HG02884 (cell line): ENCODE measurements at regions not wholly inside any gene's neighbourhood (a gene's known extent, or its start where the extent isn't known, plus 50 kb on each side); places are given as distances from the start of the nearest gene placed in this dataset.
"Not testable (repeated sequence)": the region's sequence is repeated elsewhere in the genome, so short reads cannot be mapped to it uniquely, and the experiment has no call there.

ENCODE experiments used
- ATAC-seq: cut with Tn5 transposase; IDR thresholded peaks from one replicate; pipeline ENCODE4 v1.9.1; 2021; ENCODE audit warnings: mild to moderate bottlenecking, moderate library complexity; ENCODE audit not compliant: unreplicated experiment

DNA sequence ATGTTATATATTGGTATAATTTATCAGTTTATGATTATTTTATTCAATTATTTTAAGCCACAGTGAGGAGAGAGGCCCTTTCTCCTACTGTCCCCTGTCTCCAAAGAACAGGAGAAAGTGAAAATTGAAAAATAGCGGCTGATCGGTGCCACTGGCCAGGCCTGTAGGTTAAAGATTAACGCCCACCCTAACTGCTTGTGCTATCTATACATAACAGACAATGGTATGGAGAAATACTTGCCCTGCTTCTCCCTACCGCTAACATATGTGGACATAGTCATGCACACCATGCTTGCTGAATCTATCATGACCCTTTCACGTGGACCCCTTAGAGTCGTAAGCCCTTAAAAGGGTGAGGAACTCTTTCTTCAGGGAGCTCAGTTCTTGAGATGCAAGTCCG lies 67.5 kb downstream of the EIF1AY start:
- no peak for ATAC-seq

- peak; percentile 54 for ATAC-seq
These were observed 72.7 kb downstream of the EIF1AY start for GRCh38 chrY:20648265-20648664.

GRCh38 chrY:20648891-20649290 lies 73.3 kb downstream of the EIF1AY start:
- ATAC-seq: not testable (repeated sequence)

GRCh38 chrY:20651481-20651880 lies 75.9 kb downstream of the EIF1AY start:
- ATAC-seq: no peak

GRCh38 chrY:20659450-20659849 lies 83.9 kb downstream of the EIF1AY start:
- no peak for ATAC-seq

- no peak for ATAC-seq
These were observed 86.6 kb downstream of the EIF1AY start for GRCh38 chrY:20662204-20662603.

- ATAC-seq: no peak
These were observed 88.6 kb downstream of the EIF1AY start for GRCh38 chrY:20664196-20664595.

- ATAC-seq: not testable (repeated sequence)
These were observed 89.8 kb downstream of the EIF1AY start for GRCh38 chrY:20665357-20665756.

DNA sequence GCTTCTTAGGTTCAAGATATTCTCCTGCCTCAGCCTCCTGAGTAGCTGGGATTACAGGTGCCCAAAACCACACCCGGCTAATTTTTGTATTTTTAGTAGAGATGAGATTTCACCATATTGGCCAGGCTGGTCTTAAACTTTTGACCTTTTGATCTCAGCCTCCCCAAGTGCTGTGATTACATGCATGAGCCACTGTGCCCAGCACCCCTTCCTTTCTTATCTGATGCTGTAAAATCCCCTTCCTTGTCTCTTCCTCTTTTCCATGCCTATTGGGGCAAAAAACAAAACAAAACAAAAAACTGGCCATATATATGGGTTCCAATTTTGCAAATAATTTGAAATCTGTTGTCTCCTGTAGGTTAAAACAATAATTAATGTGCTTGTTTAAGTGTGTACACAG lies 74.0 kb upstream of the RPS4Y2 start:
- no peak for ATAC-seq

GRCh38 chrY:20683371-20683770 lies 72.5 kb upstream of the RPS4Y2 start:
- no peak for ATAC-seq

GRCh38 chrY:20686674-20687073 lies 69.2 kb upstream of the RPS4Y2 start:
- ATAC-seq: no peak
